Stimulated activated CD4-positive, alpha-beta T cell treated with anti-CD3 and anti-CD28 coated beads, Interleukin-1b, Interleukin-23, amount 100 ng/mL, for 4 hours (primary cell): ENCODE measurements at regions not wholly inside any gene's neighbourhood (a gene's known extent, or its start where the extent isn't known, plus 50 kb on each side); places are given as distances from the start of the nearest gene placed in this dataset.
"Not testable (repeated sequence)": the region's sequence is repeated elsewhere in the genome, so short reads cannot be mapped to it uniquely, and the experiment has no call there.

Source experiments
- DNase-seq, 2 donors: peaks; one replicate each; pipeline ENCODE4 v3.0.0-alpha.2; 2020; ENCODE audit warnings: low read depth in 2 of 2

DNA sequence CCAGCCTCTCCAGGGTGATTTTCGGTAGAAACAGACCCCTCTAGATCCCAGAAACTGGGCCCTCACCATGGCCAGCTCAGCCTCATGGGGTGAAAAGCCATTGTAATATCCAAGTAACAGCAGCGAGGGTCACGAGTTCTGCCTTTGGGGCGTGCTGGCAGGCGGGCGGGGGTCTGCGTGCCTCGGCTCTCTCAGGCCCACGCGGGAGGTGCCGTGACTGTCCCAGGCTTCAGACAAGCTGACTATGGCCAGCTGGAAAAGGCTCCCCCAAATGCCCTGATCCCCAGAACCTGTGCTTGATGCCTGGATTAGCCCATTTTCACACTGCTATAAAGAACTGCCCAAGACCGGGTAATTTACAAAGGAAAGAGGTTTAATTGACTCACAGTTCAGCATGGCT is 160.2 kb downstream of the LAT start:
- DNase-seq, result not testable (repeated sequence)

DNA sequence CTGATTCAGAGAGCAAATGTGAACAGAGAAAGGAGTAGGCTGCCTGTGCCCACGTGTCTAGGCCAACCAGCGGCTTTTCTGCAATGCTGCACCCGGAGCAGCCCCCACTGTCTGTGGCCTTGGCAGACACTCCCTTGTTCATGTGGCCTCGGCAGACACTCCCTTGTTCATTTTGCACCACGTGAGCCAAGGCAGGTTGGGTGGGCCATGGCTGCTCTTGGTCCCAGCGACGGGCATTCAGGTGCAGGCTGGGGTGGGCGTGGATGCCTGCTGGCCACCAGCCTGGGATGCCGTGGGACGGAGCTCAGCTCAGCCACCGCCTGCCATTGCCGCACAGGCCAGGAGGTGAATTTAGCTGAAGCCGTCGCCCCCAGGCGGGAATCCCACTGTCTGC is 159.8 kb downstream of the LAT start:
- not testable (repeated sequence) for DNase-seq

GRCh38 chr16:29143739-29144668 is 159.2 kb downstream of the LAT start:
- DNase-seq, result not testable (repeated sequence)

- not testable (repeated sequence) for DNase-seq
Observed at GRCh38 chr16:29142506-29142905, 157.7 kb downstream of the LAT start.

GRCh38 chr16:29141586-29142324 is 156.9 kb downstream of the LAT start:
- DNase-seq, result no peak

DNA sequence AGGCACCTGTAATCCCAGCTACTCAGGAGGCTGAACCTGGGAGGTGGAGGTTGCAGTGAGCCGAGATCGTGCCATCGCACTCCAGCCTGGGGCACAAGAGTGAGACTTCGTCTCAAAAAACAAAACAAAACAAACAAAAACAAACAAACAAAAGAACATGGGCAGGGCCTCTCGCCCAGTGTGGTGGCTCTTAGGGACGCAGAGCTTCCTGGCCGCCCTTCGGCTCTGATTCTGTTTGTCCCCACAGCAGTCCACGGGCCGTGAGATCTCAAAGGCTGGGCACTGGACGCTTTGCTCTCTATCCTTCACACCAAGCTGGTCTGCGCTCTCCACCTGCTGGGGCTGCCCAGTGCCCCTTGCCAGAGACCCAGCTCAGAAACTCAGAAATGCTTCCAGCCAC is 156.3 kb downstream of the LAT start:
- not testable (repeated sequence) for DNase-seq

DNA sequence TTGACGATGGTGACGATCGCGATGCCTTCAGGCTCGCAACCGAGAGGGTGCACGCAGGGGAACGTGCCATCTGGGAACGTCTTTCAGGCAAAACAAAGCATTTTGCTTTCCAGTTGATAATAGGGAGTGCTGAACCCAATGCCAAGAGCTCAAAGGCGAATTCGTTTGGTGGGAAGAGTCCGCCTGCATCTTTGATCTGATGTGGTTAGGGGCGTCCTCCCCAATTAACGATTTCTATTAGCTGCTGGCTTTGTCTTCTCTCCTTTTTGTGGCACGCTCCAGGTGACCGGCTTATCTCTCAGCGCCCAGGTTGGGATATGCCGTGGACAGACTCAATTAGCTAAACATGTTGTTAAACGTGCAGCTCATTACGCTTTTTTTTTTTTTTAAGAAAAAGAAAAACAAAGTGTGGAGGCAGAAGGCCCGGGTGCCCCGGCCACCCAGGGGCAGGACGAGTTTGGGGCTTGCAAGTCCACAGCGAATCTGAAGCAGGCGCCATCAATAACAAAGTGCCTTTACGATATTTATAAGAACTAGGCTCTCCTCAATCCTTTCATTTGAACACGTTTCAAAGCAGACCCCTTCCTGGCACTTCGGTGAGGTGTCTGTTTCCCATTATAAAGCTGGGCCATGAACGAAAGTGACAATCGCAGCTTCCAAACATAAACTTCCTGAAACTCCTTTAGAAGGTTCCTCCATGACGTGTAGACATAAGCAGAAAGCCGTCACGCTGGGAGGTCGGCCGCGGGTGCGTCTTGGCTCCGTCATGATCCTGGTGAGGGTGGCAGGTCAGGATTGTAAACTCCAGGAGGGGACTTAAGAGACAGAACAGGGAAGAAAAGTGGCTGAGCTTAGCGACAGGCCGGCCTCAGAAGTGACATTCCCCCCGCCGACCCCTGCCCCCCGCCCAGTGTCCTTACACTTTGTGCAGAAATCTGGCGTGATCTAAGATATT is 155.3 kb downstream of the LAT start:
- not testable (repeated sequence) for DNase-seq

DNA sequence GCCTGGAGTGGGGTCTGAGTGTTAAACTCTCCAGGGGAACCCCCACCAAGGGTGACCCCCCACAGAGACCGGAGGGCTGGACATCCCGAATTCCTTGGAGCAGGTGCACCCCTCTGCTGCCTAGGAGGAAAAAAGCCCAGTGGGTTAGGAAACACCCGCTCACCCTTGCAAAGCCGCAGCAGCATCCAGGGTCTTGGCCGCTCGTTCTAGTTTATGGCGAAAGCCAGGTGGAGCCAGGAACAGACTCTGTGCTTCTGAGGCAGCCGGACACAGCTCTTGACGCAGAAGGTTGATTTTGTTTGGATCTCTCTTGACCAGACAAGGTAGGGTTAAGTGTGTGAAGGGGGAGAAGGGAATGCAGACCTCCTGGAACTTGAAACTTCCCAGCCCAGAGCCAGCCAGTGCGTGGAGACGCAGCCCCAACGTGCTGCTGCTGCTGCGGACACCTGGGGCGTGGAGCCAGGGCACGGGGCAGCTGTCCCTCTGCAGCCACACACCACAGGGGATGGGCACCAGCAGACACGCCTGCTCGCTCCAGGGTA is 154.5 kb downstream of the LAT start:
- no peak for DNase-seq

DNA sequence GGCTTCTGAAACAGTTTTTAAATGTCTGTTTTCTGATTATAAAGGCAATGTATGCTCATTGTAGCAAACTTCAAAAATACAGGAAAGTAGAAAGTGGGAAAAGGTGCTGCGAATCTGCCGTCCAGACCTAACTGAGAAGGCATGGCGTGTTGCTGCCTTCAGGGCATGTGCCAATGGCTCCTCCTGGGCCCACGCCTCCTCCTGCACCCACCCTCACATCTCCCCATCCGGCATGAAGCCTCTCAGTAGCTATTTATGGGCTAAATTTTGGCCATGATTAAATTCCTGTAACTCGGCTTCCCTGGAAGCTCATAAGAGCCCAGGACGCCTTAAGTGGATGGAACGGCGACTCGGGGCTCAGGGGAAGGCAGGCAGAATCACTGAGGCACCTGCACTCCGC is 153.8 kb downstream of the LAT start:
- not testable (repeated sequence) for DNase-seq

DNA sequence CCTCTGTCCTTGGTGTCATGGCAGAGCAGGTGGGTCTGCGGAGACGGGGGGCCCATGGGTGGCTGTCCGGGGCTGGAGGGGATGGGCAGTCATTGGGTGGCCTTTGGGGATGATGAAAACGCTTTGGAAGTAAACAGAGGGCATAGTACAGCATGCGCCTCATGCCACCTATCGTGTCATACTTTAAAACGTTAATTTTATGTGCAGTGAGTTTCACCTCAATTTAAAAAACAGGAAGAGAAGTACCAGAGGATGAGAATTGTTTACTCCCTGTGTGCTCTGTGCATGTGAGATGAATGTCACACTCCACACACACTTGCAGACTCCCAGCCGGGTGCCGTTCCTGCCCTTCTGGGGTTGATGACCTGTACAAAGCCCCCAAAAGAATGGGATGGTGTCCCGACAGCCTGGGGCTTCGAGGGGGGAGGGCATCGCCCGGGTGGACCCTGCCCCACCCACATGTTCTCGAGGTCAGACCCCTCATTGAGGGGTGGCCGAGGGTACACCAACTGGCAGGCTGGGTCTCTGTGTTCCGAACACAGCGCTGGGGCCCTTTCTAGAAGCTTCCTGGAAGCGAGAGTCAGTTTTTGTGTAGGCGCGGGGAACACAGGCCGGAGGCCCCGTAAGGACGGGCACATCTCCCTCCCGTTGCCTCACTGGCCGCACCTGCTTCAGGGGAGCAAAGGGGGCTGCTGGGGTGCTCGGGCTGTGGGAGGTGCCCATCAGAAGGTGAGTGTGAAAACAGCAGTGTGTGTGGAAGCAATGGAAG is 153.2 kb downstream of the LAT start:
- not testable (repeated sequence) for DNase-seq

GRCh38 chr16:29137461-29137860 is 152.6 kb downstream of the LAT start:
- DNase-seq, result not testable (repeated sequence)

GRCh38 chr16:29136916-29137315 is 152.1 kb downstream of the LAT start:
- not testable (repeated sequence) for DNase-seq

- DNase-seq, result not testable (repeated sequence)
Observed at GRCh38 chr16:29136046-29136696, 151.3 kb downstream of the LAT start.

DNA sequence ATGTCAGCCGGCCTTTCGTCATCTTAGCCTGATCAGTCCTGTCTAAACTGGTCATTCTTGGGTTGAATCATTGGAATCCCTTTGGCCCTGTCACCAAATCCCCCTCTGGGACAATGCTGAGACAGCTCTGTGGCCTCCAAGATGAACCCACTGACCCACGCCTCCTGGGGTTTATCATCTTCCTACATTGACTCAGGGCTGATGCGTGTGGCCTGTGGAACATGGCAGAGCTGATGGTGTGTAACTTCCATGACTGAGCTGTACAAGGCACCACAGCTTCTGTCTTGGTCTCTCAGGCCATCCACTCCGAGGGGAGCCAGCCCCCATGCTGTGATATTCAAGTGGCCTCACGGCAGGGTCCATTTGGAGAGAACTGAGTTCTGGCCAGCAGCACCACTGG is 150.2 kb downstream of the LAT start:
- DNase-seq, result not testable (repeated sequence)

DNA sequence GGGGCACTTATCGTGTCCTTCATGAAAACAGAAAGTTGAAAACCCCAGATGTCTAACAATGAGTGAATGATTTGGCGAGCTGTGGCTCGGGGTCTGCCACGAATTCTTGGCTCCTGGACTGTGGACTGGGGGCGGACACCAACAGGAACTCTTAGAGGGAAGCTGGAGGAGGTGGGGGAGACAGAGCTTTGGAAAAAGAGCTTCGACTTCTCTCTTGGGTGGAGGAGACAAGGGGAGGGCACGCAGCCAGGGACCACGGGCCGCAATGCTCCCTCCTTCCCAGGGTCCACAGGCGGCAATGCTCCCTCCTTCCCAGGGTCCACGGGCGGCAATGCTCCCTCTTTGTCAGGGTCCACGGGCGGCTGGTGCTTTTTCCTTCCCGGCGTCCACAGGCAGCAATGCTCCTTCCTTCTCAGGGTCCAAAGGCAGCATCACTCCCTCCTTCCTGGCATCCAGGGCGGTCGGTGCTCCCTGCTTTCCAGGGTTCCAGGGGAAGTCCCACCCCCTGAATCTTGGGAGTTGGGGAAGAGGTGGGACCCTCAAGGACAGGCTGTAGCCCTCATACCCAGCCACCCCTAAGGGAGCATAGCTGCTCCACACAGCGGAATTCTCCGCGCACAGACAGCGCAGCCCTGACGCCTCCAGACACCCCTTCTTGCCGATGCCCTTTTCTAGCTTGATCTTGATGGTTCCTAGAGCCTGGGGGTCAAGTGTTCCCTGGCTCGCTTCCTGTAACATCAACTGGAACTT is 149.0 kb downstream of the LAT start:
- not testable (repeated sequence) for DNase-seq

DNA sequence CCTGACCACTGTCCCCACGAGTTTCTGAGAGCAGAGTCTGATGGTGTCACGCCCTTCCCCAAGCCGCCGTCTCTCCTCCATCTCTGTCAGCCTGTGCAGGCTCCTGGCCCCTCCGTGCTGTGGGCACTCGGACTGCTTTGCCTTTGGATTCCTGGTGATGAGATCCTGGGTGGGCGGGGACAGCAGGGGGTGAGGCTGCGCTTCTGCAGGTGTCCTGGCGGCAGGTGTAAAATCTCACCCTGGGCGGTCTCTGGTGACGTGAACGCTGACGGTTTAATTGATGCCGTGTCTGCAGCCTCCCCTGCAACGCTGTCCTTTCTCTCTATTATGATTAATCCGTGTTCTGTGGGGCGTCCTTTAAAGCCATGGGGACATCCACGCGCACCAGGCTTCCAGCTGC is 148.0 kb downstream of the LAT start:
- not testable (repeated sequence) for DNase-seq

- not testable (repeated sequence) for DNase-seq
Observed at GRCh38 chr16:29132444-29132843, 147.6 kb downstream of the LAT start.

GRCh38 chr16:29130901-29131851 is 146.3 kb downstream of the LAT start:
- not testable (repeated sequence) for DNase-seq
